ENCODE measurements at regions not wholly inside any gene's neighbourhood (a gene's known extent, or its start where the extent isn't known, plus 50 kb on each side); places are given as distances from the start of the nearest gene placed in this dataset.

GRCh38 chr3:76585794-76586392 lies 454.0 kb upstream of the ROBO2 start:
- H3K4me3 ChIP-seq (ENCODE audit: insufficient read depth in 1 of 2, low read depth in 1 of 2, low read length in 2 of 2) = no peak overlapping the region
- no peak overlapping the region for H3K18ac ChIP-seq (ENCODE audit: low read depth in 1 of 2, low read length in 2 of 2)
- H2BK120ac ChIP-seq (ENCODE audit: low read depth, low read length) = no peak overlapping the region
- H3K4me1 ChIP-seq (ENCODE audit: control insufficient read depth, insufficient read depth, low read depth, low read length) = no peaks in the 10 kb centered on the region
- H3K4me2 ChIP-seq (ENCODE audit: low read length, poor library complexity, severe bottlenecking) = no peak overlapping the region
- no peak overlapping the region for H3K4ac ChIP-seq (ENCODE audit: low read depth in 1 of 2, low read length in 2 of 2)
- no CpG with 5 or more reads among the region's 2 CpGs for WGBS
- H3K9ac ChIP-seq (ENCODE audit: low read length) = no peak overlapping the region
- no peaks in the 10 kb centered on the region for H3K79me1 ChIP-seq (replicated peaks; ENCODE audit: low read length, poor library complexity, severe bottlenecking)
- no peak overlapping the region for H4K8ac ChIP-seq (ENCODE audit: low read length)
- no peak overlapping the region for H2AK5ac ChIP-seq (ENCODE audit: low read length, severe bottlenecking)
- H3K27ac ChIP-seq (ENCODE audit: low read length, poor library complexity, severe bottlenecking) = no peak overlapping the region
- no peak overlapping the region for H2BK5ac ChIP-seq (ENCODE audit: low read depth, low read length, poor library complexity, severe bottlenecking)
- H4K91ac ChIP-seq (ENCODE audit: low read length) = no peak overlapping the region
- H2BK12ac ChIP-seq (ENCODE audit: low read length in 2 of 2) = no peak overlapping the region
- no peak overlapping the region for H3K23ac ChIP-seq (ENCODE audit: low read length in 2 of 2)
- no peak overlapping the region for H3K14ac ChIP-seq (ENCODE audit: low read length in 2 of 2)
- H3K36me3 ChIP-seq (ENCODE audit: control insufficient read depth in 1 of 2, insufficient read depth in 2 of 2, low read depth in 1 of 2, low read length in 2 of 2) = no peaks in the 10 kb centered on the region
- DNase-seq = peak; percentile 34
- H3K9me3 ChIP-seq (ENCODE audit: control insufficient read depth, low read length) = no peaks in the 10 kb centered on the region
- no peaks in the 10 kb centered on the region for H3K27me3 ChIP-seq (ENCODE audit: control insufficient read depth in 1 of 2, insufficient read depth in 1 of 2, low read length in 2 of 2)
- H2BK15ac ChIP-seq (ENCODE audit: low read depth, poor library complexity, severe bottlenecking) = no peak overlapping the region
- H2AFZ ChIP-seq (ENCODE audit: low read depth, low read length) = no peak overlapping the region

GRCh38 chr3:76586471-76586870 lies 453.4 kb upstream of the ROBO2 start:
- H2BK15ac ChIP-seq (ENCODE audit: low read depth, poor library complexity, severe bottlenecking) = no peak overlapping the region
- H2BK12ac ChIP-seq (ENCODE audit: low read length in 2 of 2) = no peak overlapping the region
- DNase-seq = no peak
- no peak overlapping the region for H3K27ac ChIP-seq (ENCODE audit: low read length, poor library complexity, severe bottlenecking)
- H3K79me1 ChIP-seq (replicated peaks; ENCODE audit: low read length, poor library complexity, severe bottlenecking) = no peaks in the 10 kb centered on the region
- H3K36me3 ChIP-seq (ENCODE audit: control insufficient read depth in 1 of 2, insufficient read depth in 2 of 2, low read depth in 1 of 2, low read length in 2 of 2) = no peaks in the 10 kb centered on the region
- no peak overlapping the region for H3K14ac ChIP-seq (ENCODE audit: low read length in 2 of 2)
- no peak overlapping the region for H3K4me3 ChIP-seq (ENCODE audit: insufficient read depth in 1 of 2, low read depth in 1 of 2, low read length in 2 of 2)
- no peak overlapping the region for H2BK5ac ChIP-seq (ENCODE audit: low read depth, low read length, poor library complexity, severe bottlenecking)
- H4K91ac ChIP-seq (ENCODE audit: low read length) = no peak overlapping the region
- H2AK5ac ChIP-seq (ENCODE audit: low read length, severe bottlenecking) = no peak overlapping the region
- H3K18ac ChIP-seq (ENCODE audit: low read depth in 1 of 2, low read length in 2 of 2) = no peak overlapping the region
- no peak overlapping the region for H4K8ac ChIP-seq (ENCODE audit: low read length)
- H3K9ac ChIP-seq (ENCODE audit: low read length) = no peak overlapping the region
- H2AFZ ChIP-seq (ENCODE audit: low read depth, low read length) = no peak overlapping the region
- H3K4me2 ChIP-seq (ENCODE audit: low read length, poor library complexity, severe bottlenecking) = no peak overlapping the region
- no peaks in the 10 kb centered on the region for H3K4me1 ChIP-seq (ENCODE audit: control insufficient read depth, insufficient read depth, low read depth, low read length)
- no peak overlapping the region for H3K4ac ChIP-seq (ENCODE audit: low read depth in 1 of 2, low read length in 2 of 2)
- no peaks in the 10 kb centered on the region for H3K27me3 ChIP-seq (ENCODE audit: control insufficient read depth in 1 of 2, insufficient read depth in 1 of 2, low read length in 2 of 2)
- no peak overlapping the region for H3K23ac ChIP-seq (ENCODE audit: low read length in 2 of 2)
- H3K9me3 ChIP-seq (ENCODE audit: control insufficient read depth, low read length) = no peaks in the 10 kb centered on the region
- no peak overlapping the region for H2BK120ac ChIP-seq (ENCODE audit: low read depth, low read length)

GRCh38 chr3:76610150-76610549 lies 429.7 kb upstream of the ROBO2 start:
- Histone ChIP-seq H3K9ac (ENCODE audit: low read length) (no peak overlapping the region), H3K18ac (ENCODE audit: low read depth in 1 of 2, low read length in 2 of 2) (no peak overlapping the region), H3K4me2 (ENCODE audit: low read length, poor library complexity, severe bottlenecking) (no peak overlapping the region), H3K27ac (ENCODE audit: low read length, poor library complexity, severe bottlenecking) (no peak overlapping the region), H2BK120ac (ENCODE audit: low read depth, low read length) (no peak overlapping the region), H2AK5ac (ENCODE audit: low read length, severe bottlenecking) (no peak overlapping the region), H3K23ac (ENCODE audit: low read length in 2 of 2) (no peak overlapping the region), H3K36me3 (ENCODE audit: control insufficient read depth in 1 of 2, insufficient read depth in 2 of 2, low read depth in 1 of 2, low read length in 2 of 2) (no peaks in the 10 kb centered on the region), H2BK15ac (ENCODE audit: low read depth, poor library complexity, severe bottlenecking) (no peak overlapping the region), H3K14ac (ENCODE audit: low read length in 2 of 2) (no peak overlapping the region), H3K79me1 (replicated peaks; ENCODE audit: low read length, poor library complexity, severe bottlenecking) (no peaks in the 10 kb centered on the region), H3K4me1 (ENCODE audit: control insufficient read depth, insufficient read depth, low read depth, low read length) (no peaks in the 10 kb centered on the region), H3K9me3 (ENCODE audit: control insufficient read depth, low read length) (peaks cover 15% of the 10 kb centered on the region), H3K27me3 (ENCODE audit: control insufficient read depth in 1 of 2, insufficient read depth in 1 of 2, low read length in 2 of 2) (no peaks in the 10 kb centered on the region), H2BK12ac (ENCODE audit: low read length in 2 of 2) (no peak overlapping the region), H2BK5ac (ENCODE audit: low read depth, low read length, poor library complexity, severe bottlenecking) (no peak overlapping the region), H4K8ac (ENCODE audit: low read length) (no peak overlapping the region), H3K4ac (ENCODE audit: low read depth in 1 of 2, low read length in 2 of 2) (no peak overlapping the region), H2AFZ (ENCODE audit: low read depth, low read length) (no peak overlapping the region), H4K91ac (ENCODE audit: low read length) (no peak overlapping the region), H3K4me3 (ENCODE audit: insufficient read depth in 1 of 2, low read depth in 1 of 2, low read length in 2 of 2) (no peak overlapping the region)
- DNase-seq = no peak
- 92% methylated on average over 11 of the region's 11 CpGs for WGBS

GRCh38 chr3:76615719-76616118 lies 424.2 kb upstream of the ROBO2 start:
- Histone ChIP-seq H3K79me1 (replicated peaks; ENCODE audit: low read length, poor library complexity, severe bottlenecking) (no peaks in the 10 kb centered on the region), H3K18ac (ENCODE audit: low read depth in 1 of 2, low read length in 2 of 2) (no peak overlapping the region), H3K4me1 (ENCODE audit: control insufficient read depth, insufficient read depth, low read depth, low read length) (no peaks in the 10 kb centered on the region), H3K23ac (ENCODE audit: low read length in 2 of 2) (no peak overlapping the region), H2BK15ac (ENCODE audit: low read depth, poor library complexity, severe bottlenecking) (no peak overlapping the region), H2BK5ac (ENCODE audit: low read depth, low read length, poor library complexity, severe bottlenecking) (no peak overlapping the region), H3K27me3 (ENCODE audit: control insufficient read depth in 1 of 2, insufficient read depth in 1 of 2, low read length in 2 of 2) (no peaks in the 10 kb centered on the region), H3K9me3 (ENCODE audit: control insufficient read depth, low read length) (peaks cover 4% of the 10 kb centered on the region), H3K14ac (ENCODE audit: low read length in 2 of 2) (no peak overlapping the region), H3K27ac (ENCODE audit: low read length, poor library complexity, severe bottlenecking) (no peak overlapping the region), H3K4me3 (ENCODE audit: insufficient read depth in 1 of 2, low read depth in 1 of 2, low read length in 2 of 2) (no peak overlapping the region), H3K9ac (ENCODE audit: low read length) (no peak overlapping the region), H3K4me2 (ENCODE audit: low read length, poor library complexity, severe bottlenecking) (no peak overlapping the region), H2AFZ (ENCODE audit: low read depth, low read length) (no peak overlapping the region), H3K36me3 (ENCODE audit: control insufficient read depth in 1 of 2, insufficient read depth in 2 of 2, low read depth in 1 of 2, low read length in 2 of 2) (no peaks in the 10 kb centered on the region), H2BK12ac (ENCODE audit: low read length in 2 of 2) (no peak overlapping the region), H3K4ac (ENCODE audit: low read depth in 1 of 2, low read length in 2 of 2) (no peak overlapping the region), H4K91ac (ENCODE audit: low read length) (no peak overlapping the region), H2AK5ac (ENCODE audit: low read length, severe bottlenecking) (no peak overlapping the region), H4K8ac (ENCODE audit: low read length) (no peak overlapping the region), H2BK120ac (ENCODE audit: low read depth, low read length) (no peak overlapping the region)
- DNase-seq = no peak
- WGBS = 78% methylated on average over 1 of the region's 1 CpG

Measured in mesenchymal stem cell (in vitro differentiated cells and primary cell).